Gastroesophageal sphincter (tissue), 3 donors: ENCODE measurements at regions not wholly inside any gene's neighbourhood (a gene's known extent, or its start where the extent isn't known, plus 50 kb on each side); places are given as distances from the start of the nearest gene placed in this dataset.

ENCODE experiments used
- CTCF ChIP-seq, 4 experiments: fragments of 200-600 bp in 2 of 4; fragments of 450-650 bp in 2 of 4; sonication (generic) in 1 of 4; IDR thresholded peaks; one replicate each; pipeline ENCODE4 v1.5.1; 2017 to 2019; ENCODE audit warnings: antibody characterized with exemption in 4 of 4, mild to moderate bottlenecking in 2 of 4, moderate library complexity in 2 of 4
- EP300 ChIP-seq: sonication (generic); formaldehyde crosslinking; IDR thresholded peaks from one replicate; pipeline ENCODE4 v1.6.1; 2017; ENCODE audit warnings: antibody characterized with exemption, mild to moderate bottlenecking
- POLR2AphosphoS5 ChIP-seq: sonication (generic); formaldehyde crosslinking; IDR thresholded peaks from one replicate; pipeline ENCODE4 v1.6.1; 2017; ENCODE audit warnings: antibody characterized with exemption

- no peak for TF ChIP-seq POLR2AphosphoS5
- TF ChIP-seq CTCF (IDR thresholded peaks at IDR 0.05) = no peak
- no peak for TF ChIP-seq EP300
Observed at GRCh38 chrX:1836683-1837082, 221.8 kb downstream of the ASMT start.
